ENCODE measurements at regions not wholly inside any gene's neighbourhood (a gene's known extent, or its start where the extent isn't known, plus 50 kb on each side); places are given as distances from the start of the nearest gene placed in this dataset.

- H3K36me3 Mint-ChIP-seq (ENCODE audit: low read depth) = peaks cover 24% of the 10 kb centered on the region
- Histone ChIP-seq H3K9me2 (ENCODE audit: insufficient read depth) (no peaks in the 10 kb centered on the region), H3K79me2 (replicated peaks; ENCODE audit: insufficient read depth) (no peaks in the 10 kb centered on the region), H3K4me1 (ENCODE audit: insufficient read depth) (no peaks in the 10 kb centered on the region), H3K4me2 (no peak overlapping the region), H3K27me3 (ENCODE audit: insufficient read depth) (no peaks in the 10 kb centered on the region), H3F3A (replicated peaks; ENCODE audit: low read depth) (no peaks in the 10 kb centered on the region), H4K20me1 (replicated peaks; ENCODE audit: insufficient read depth) (no peaks in the 10 kb centered on the region), H3K36me3 (ENCODE audit: insufficient read depth) (no peaks in the 10 kb centered on the region; the same call in 1 of the 2 replicates), H3K4me3 (no peak overlapping the region), H3K27ac (ENCODE audit: low read depth) (no peak overlapping the region), H2AFZ (no peak overlapping the region)
- H3K27me3 Mint-ChIP-seq (ENCODE audit: insufficient read depth, low read depth, poor library complexity) = peaks cover 2% of the 10 kb centered on the region
- peak overlapping the region; percentile 78; the same call in 1 of the 2 replicates for H3K27ac Mint-ChIP-seq
- DNase-seq (ENCODE audit: low spot score) (no peak), ATAC-seq (no peak)
- H3K4me3 Mint-ChIP-seq = no peak overlapping the region
- peaks cover 32% of the 10 kb centered on the region for H3K9me3 Mint-ChIP-seq
- TF ChIP-seq REST (IDR thresholded peaks at IDR 0.05; ENCODE audit: unreplicated experiment) (no peak), ETS1 (IDR thresholded peaks at IDR 0.05) (no peak), CREB1 (CRISPR knock-in tag; IDR thresholded peaks at IDR 0.05; ENCODE audit: low read depth) (no peak), JUNB (IDR thresholded peaks at IDR 0.05; ENCODE audit: unreplicated experiment) (no peak), CTCF (conservative IDR thresholded peaks at IDR 0.05; ENCODE audit: low read depth in 2 of 2) (no peak), NANOG (IDR thresholded peaks at IDR 0.05; ENCODE audit: borderline replicate concordance) (no peak), ZNF114 (CRISPR knock-in tag; IDR thresholded peaks at IDR 0.05) (no peak), STAT1 (IDR thresholded peaks at IDR 0.05; ENCODE audit: unreplicated experiment) (no peak), EZH2phosphoT487 (IDR thresholded peaks at IDR 0.05; ENCODE audit: unreplicated experiment) (no peak), ZNF331 (CRISPR knock-in tag; IDR thresholded peaks at IDR 0.05; ENCODE audit: low read depth) (no peak), EZH2 (IDR thresholded peaks at IDR 0.05; ENCODE audit: low read depth, unreplicated experiment) (no peak), ZNF462 (CRISPR knock-in tag; IDR thresholded peaks at IDR 0.05) (no peak), POLR2AphosphoS5 (IDR thresholded peaks at IDR 0.05; ENCODE audit: low read depth) (no peak)
- no peaks in the 10 kb centered on the region for H3K4me1 Mint-ChIP-seq
Observed at GRCh38 chr11:97460091-97460490, 1070.3 kb downstream of the JRKL start.

Measured in GM23338 (cell line).